Osteocyte (in vitro differentiated cells): ENCODE measurements at regions not wholly inside any gene's neighbourhood (a gene's known extent, or its start where the extent isn't known, plus 50 kb on each side); places are given as distances from the start of the nearest gene placed in this dataset.
A peak's percentile ranks its signal among the peaks of the same experiment; 100 is the strongest.
"Not testable (repeated sequence)": the region's sequence is repeated elsewhere in the genome, so short reads cannot be mapped to it uniquely, and the experiment has no call there.

Experiments used
- DNase-seq: peaks from one replicate; pipeline ENCODE4 v3.0.0; 2021; ENCODE audit warnings: mixed read lengths; ENCODE audit not compliant: unreplicated experiment; ENCODE audit errors: extremely low spot score
- H3K27ac Mint-ChIP-seq: one replicate; pipeline ENCODE4 v1.8.0; 2021; ENCODE audit warnings: mild to moderate bottlenecking, mixed read lengths; ENCODE audit not compliant: unreplicated experiment
- H3K27me3 Mint-ChIP-seq: one replicate; pipeline ENCODE4 v1.8.0; 2021; ENCODE audit warnings: mixed read lengths; ENCODE audit not compliant: unreplicated experiment
- H3K36me3 Mint-ChIP-seq: one replicate; pipeline ENCODE4 v1.8.0; 2021; ENCODE audit warnings: mixed read lengths; ENCODE audit not compliant: unreplicated experiment
- H3K4me1 Mint-ChIP-seq: one replicate; pipeline ENCODE4 v1.8.0; 2021; ENCODE audit warnings: mixed read lengths; ENCODE audit not compliant: unreplicated experiment
- H3K4me3 Mint-ChIP-seq: one replicate; pipeline ENCODE4 v1.8.0; 2021; ENCODE audit warnings: mild to moderate bottlenecking, moderate library complexity, mixed read lengths; ENCODE audit not compliant: unreplicated experiment
- H3K9me3 Mint-ChIP-seq: one replicate; pipeline ENCODE4 v1.8.0; 2021; ENCODE audit warnings: mixed read lengths; ENCODE audit not compliant: unreplicated experiment
- CTCF ChIP-seq: fragments of 200-600 bp; sonication (generic); IDR thresholded peaks from 2 replicates; pipeline ENCODE4 v1.5.0; 2021; ENCODE audit warnings: antibody characterized with exemption, mild to moderate bottlenecking, moderate library complexity

- Mint-ChIP-seq H3K4me3 (no peak overlapping the region), H3K27me3 (no peaks in the 10 kb centered on the region), H3K36me3 (no peaks in the 10 kb centered on the region), H3K9me3 (peaks cover 12% of the 10 kb centered on the region), H3K4me1 (no peaks in the 10 kb centered on the region), H3K27ac (no peak overlapping the region)
- DNase-seq = peak; percentile 68
- TF ChIP-seq CTCF = no peak
These were observed 211.3 kb downstream of the ALG10 start for GRCh38 chr12:34233618-34234017.

- Mint-ChIP-seq H3K27me3 (no peaks in the 10 kb centered on the region), H3K27ac (no peak overlapping the region), H3K9me3 (peaks cover 18% of the 10 kb centered on the region), H3K4me1 (no peaks in the 10 kb centered on the region), H3K36me3 (no peaks in the 10 kb centered on the region), H3K4me3 (no peak overlapping the region)
- TF ChIP-seq CTCF = no peak
- peak; percentile 4 for DNase-seq
These were observed 213.8 kb downstream of the ALG10 start for GRCh38 chr12:34236073-34236472.

DNA sequence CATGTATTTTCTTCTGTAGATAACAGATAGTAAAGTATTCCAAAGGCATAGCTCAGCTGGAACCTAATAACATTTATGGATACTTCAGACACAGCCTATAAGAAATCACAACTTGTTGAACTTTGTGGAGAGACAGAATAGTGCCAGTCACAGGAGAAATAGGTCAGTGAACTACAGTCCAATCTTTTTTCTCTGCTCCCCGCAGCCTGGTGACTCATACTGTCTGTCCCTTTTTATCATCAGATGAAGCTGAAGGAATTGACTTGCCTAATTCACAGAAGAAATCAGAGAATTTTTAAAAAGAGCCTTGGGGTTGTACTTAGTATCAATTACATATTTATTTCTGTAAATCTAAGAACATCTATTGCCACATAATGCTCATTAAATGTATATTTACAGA lies 222.3 kb downstream of the ALG10 start:
- Mint-ChIP-seq H3K4me1 (no peaks in the 10 kb centered on the region), H3K36me3 (no peaks in the 10 kb centered on the region), H3K27me3 (no peaks in the 10 kb centered on the region), H3K27ac (no peak overlapping the region), H3K9me3 (peaks cover 64% of the 10 kb centered on the region), H3K4me3 (no peak overlapping the region)
- peak; percentile 1 for DNase-seq
- no peak for TF ChIP-seq CTCF

- Mint-ChIP-seq H3K27ac (no peak overlapping the region), H3K4me3 (no peak overlapping the region), H3K4me1 (no peaks in the 10 kb centered on the region), H3K27me3 (no peaks in the 10 kb centered on the region), H3K9me3 (peaks cover 54% of the 10 kb centered on the region), H3K36me3 (no peaks in the 10 kb centered on the region)
- no peak for TF ChIP-seq CTCF
- DNase-seq = peak; percentile 27
These were observed 227.0 kb downstream of the ALG10 start for GRCh38 chr12:34249271-34249670.

GRCh38 chr12:34251879-34252278 lies 229.6 kb downstream of the ALG10 start:
- not testable (repeated sequence) for H3K27me3 Mint-ChIP-seq, DNase-seq, H3K27ac Mint-ChIP-seq, H3K4me1 Mint-ChIP-seq, H3K36me3 Mint-ChIP-seq, H3K4me3 Mint-ChIP-seq
- H3K9me3 Mint-ChIP-seq = peaks cover 35% of the 10 kb centered on the region

GRCh38 chr12:34253674-34254073 lies 231.4 kb downstream of the ALG10 start:
- no peaks in the 10 kb centered on the region for H3K27me3 Mint-ChIP-seq
- H3K27ac Mint-ChIP-seq = no peak overlapping the region
- no peak for TF ChIP-seq CTCF
- no peak overlapping the region for H3K4me3 Mint-ChIP-seq
- peak; percentile 42 for DNase-seq
- no peaks in the 10 kb centered on the region for H3K4me1 Mint-ChIP-seq
- peaks cover 27% of the 10 kb centered on the region for H3K9me3 Mint-ChIP-seq
- H3K36me3 Mint-ChIP-seq = peaks cover 3% of the 10 kb centered on the region
